ENCODE measurements at regions not wholly inside any gene's neighbourhood (a gene's known extent, or its start where the extent isn't known, plus 50 kb on each side); places are given as distances from the start of the nearest gene placed in this dataset.
A peak's percentile ranks its signal among the peaks of the same experiment; 100 is the strongest.
"Not testable (repeated sequence)": the region's sequence is repeated elsewhere in the genome, so short reads cannot be mapped to it uniquely, and the experiment has no call there.

GRCh38 chr5:127133071-127133470, 59.8 kb upstream of the C5orf63 start:
- DNase-seq: no peak

GRCh38 chr5:127136908-127137307, 63.6 kb upstream of the C5orf63 start:
- DNase-seq: no peak

GRCh38 chr5:127143722-127144121, 70.4 kb upstream of the C5orf63 start:
- no peak for DNase-seq

GRCh38 chr5:127153031-127153430, 79.7 kb upstream of the C5orf63 start:
- DNase-seq: no peak

GRCh38 chr5:127153521-127153920, 80.2 kb upstream of the C5orf63 start:
- no peak for DNase-seq

GRCh38 chr5:127163750-127164149, 90.4 kb upstream of the C5orf63 start:
- DNase-seq: no peak

GRCh38 chr5:127170918-127171600, 97.8 kb upstream of the C5orf63 start:
- no peak for DNase-seq

- DNase-seq: no peak
Observed at GRCh38 chr5:127176769-127177168, 103.5 kb upstream of the C5orf63 start.

- not testable (repeated sequence) for DNase-seq
Observed at GRCh38 chr5:127182631-127183030, 108.0 kb upstream of the MEGF10 start.

GRCh38 chr5:127183332-127183731, 107.3 kb upstream of the MEGF10 start:
- no peak for DNase-seq

- no peak for DNase-seq
Observed at GRCh38 chr5:127184851-127185250, 105.7 kb upstream of the MEGF10 start.

GRCh38 chr5:127186657-127187056, 103.9 kb upstream of the MEGF10 start:
- DNase-seq: no peak

- DNase-seq: no peak
Observed at GRCh38 chr5:127187706-127188105, 102.9 kb upstream of the MEGF10 start.

GRCh38 chr5:127192150-127192549, 98.4 kb upstream of the MEGF10 start:
- DNase-seq: no peak

- DNase-seq: no peak
Observed at GRCh38 chr5:127192836-127193338, 97.7 kb upstream of the MEGF10 start.

- no peak for DNase-seq
Observed at GRCh38 chr5:127196042-127196441, 94.6 kb upstream of the MEGF10 start.

- not testable (repeated sequence) for DNase-seq
Observed at GRCh38 chr5:127197402-127198167, 93.0 kb upstream of the MEGF10 start.

GRCh38 chr5:127202738-127203137, 87.9 kb upstream of the MEGF10 start:
- not testable (repeated sequence) for DNase-seq

GRCh38 chr5:127203818-127204217, 86.8 kb upstream of the MEGF10 start:
- DNase-seq: no peak

- DNase-seq: no peak
Observed at GRCh38 chr5:127205147-127205546, 85.4 kb upstream of the MEGF10 start.

- no peak for DNase-seq
Observed at GRCh38 chr5:127206320-127207113, 84.1 kb upstream of the MEGF10 start.

- peak; percentile 79 for DNase-seq
Observed at GRCh38 chr5:127210042-127210441, 80.6 kb upstream of the MEGF10 start.

- DNase-seq: no peak
Observed at GRCh38 chr5:127213231-127213630, 77.4 kb upstream of the MEGF10 start.
